Vagina (tissue), 2 donors: ENCODE measurements at regions not wholly inside any gene's neighbourhood (a gene's known extent, or its start where the extent isn't known, plus 50 kb on each side); places are given as distances from the start of the nearest gene placed in this dataset.

Experiments used
- CTCF ChIP-seq, 3 experiments: fragments of 450-650 bp in 2 of 3; fragments of 200-600 bp in 1 of 3; sonication (generic) in 1 of 3; IDR thresholded peaks; one replicate each; pipeline ENCODE4 v1.5.1; 2017 to 2019; ENCODE audit warnings: antibody characterized with exemption in 3 of 3, mild to moderate bottlenecking in 2 of 3, moderate library complexity in 2 of 3
- POLR2A ChIP-seq, 2 donors: fragments of 450-650 bp; IDR thresholded peaks; one replicate each; pipeline ENCODE4 v1.6.1; 2017; ENCODE audit warnings: antibody characterized with exemption in 2 of 2, mild to moderate bottlenecking in 2 of 2, moderate library complexity in 2 of 2
- POLR2AphosphoS5 ChIP-seq, 2 donors: sonication (generic); formaldehyde crosslinking; IDR thresholded peaks; one replicate each; pipeline ENCODE4 v1.9.0; 2017; ENCODE audit warnings: antibody characterized with exemption in 2 of 2, mild to moderate bottlenecking in 2 of 2, low read depth in 1 of 2; ENCODE audit not compliant: insufficient read depth in 1 of 2

GRCh38 chr21:20004367-20004766, 993.8 kb upstream of the NCAM2 start:
- TF ChIP-seq CTCF (IDR thresholded peaks at IDR 0.05) (no peak), POLR2A (IDR thresholded peaks at IDR 0.05) (no peak), POLR2AphosphoS5 (IDR thresholded peaks at IDR 0.05; ENCODE audit: insufficient read depth in 1 of 2, low read depth in 1 of 2) (no peak)
